Body of pancreas (tissue), 4 donors: ENCODE measurements at regions not wholly inside any gene's neighbourhood (a gene's known extent, or its start where the extent isn't known, plus 50 kb on each side); places are given as distances from the start of the nearest gene placed in this dataset.

Experiments used
- POLR2A ChIP-seq, 3 donors: fragments of 450-650 bp; IDR thresholded peaks; one replicate each; pipeline ENCODE4 v1.6.1; 2016; ENCODE audit warnings: antibody characterized with exemption in 3 of 3, mild to moderate bottlenecking in 2 of 3
- TF ChIP-seq, protein P1 (sequence below), 7 experiments: fragments of 450-650 bp in 4 of 7; fragments of 200-600 bp in 3 of 7; sonication (generic) in 3 of 7; IDR thresholded peaks; one replicate each; pipeline ENCODE4 v1.5.1; 2016 to 2019; ENCODE audit warnings: antibody characterized with exemption in 7 of 7

DNA sequence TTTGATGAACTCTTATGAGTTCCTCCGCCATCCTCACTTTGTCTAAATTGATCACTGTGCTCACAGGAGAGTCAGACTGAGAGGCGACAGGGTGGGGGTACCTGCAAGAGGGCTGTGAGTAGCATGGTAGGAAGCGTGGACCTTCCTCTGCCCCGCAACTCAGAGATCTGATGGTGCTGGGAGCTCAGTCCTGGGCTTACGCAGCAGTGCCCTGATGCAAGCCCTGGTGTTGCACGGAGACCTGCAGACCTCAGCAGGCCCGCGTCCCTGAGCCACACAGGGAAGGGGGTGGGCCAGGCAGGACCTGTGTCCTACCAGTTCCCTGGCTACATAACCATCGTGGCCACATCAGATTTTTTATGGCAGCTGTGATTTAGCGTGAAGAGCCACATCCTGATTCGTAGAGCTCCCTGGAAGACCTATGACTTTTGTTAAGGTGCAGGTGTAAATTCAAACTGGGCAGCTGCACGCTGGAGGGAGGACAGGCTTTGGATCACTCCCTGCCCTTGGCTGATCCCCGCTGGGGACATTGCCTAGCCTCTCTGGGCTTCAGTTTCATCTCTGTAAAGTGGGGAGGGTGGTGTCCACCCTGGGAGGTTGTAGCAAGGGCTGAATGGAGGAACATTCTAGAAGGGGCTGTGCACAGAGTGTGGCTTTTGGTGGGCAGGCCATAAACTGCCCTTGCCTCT is 176.1 kb downstream of the KLF13 start:
- TF ChIP-seq, protein P1, sequence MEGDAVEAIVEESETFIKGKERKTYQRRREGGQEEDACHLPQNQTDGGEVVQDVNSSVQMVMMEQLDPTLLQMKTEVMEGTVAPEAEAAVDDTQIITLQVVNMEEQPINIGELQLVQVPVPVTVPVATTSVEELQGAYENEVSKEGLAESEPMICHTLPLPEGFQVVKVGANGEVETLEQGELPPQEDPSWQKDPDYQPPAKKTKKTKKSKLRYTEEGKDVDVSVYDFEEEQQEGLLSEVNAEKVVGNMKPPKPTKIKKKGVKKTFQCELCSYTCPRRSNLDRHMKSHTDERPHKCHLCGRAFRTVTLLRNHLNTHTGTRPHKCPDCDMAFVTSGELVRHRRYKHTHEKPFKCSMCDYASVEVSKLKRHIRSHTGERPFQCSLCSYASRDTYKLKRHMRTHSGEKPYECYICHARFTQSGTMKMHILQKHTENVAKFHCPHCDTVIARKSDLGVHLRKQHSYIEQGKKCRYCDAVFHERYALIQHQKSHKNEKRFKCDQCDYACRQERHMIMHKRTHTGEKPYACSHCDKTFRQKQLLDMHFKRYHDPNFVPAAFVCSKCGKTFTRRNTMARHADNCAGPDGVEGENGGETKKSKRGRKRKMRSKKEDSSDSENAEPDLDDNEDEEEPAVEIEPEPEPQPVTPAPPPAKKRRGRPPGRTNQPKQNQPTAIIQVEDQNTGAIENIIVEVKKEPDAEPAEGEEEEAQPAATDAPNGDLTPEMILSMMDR (IDR thresholded peaks at IDR 0.05) = no peak
- TF ChIP-seq POLR2A (IDR thresholded peaks at IDR 0.05) = no peak
